NCI-H526 (cell line): ENCODE measurements at regions not wholly inside any gene's neighbourhood (a gene's known extent, or its start where the extent isn't known, plus 50 kb on each side); places are given as distances from the start of the nearest gene placed in this dataset.
"Not testable (repeated sequence)": the region's sequence is repeated elsewhere in the genome, so short reads cannot be mapped to it uniquely, and the experiment has no call there.

Source experiments
- DNase-seq, 2 experiments: peaks; one replicate each; lab custom pipeline; 2025; lab: John Stamatoyannopoulos, UW

- no peak for DNase-seq
Observed at GRCh38 chr7:85424298-85424697, 237.4 kb upstream of the SEMA3D start.

- DNase-seq: no peak
Observed at GRCh38 chr7:85423209-85423895, 236.5 kb upstream of the SEMA3D start.

- no peak for DNase-seq
Observed at GRCh38 chr7:85415743-85416142, 228.9 kb upstream of the SEMA3D start.

- no peak for DNase-seq
Observed at GRCh38 chr7:85413718-85414117, 226.9 kb upstream of the SEMA3D start.

- no peak for DNase-seq
Observed at GRCh38 chr7:85412912-85413311, 226.1 kb upstream of the SEMA3D start.

- DNase-seq: no peak
Observed at GRCh38 chr7:85407391-85407790, 220.5 kb upstream of the SEMA3D start.

GRCh38 chr7:85405016-85405902, 218.4 kb upstream of the SEMA3D start:
- DNase-seq: no peak

- no peak for DNase-seq
Observed at GRCh38 chr7:85396676-85397075, 209.8 kb upstream of the SEMA3D start.

GRCh38 chr7:85392789-85393188, 205.9 kb upstream of the SEMA3D start:
- no peak for DNase-seq

GRCh38 chr7:85392326-85392725, 205.5 kb upstream of the SEMA3D start:
- no peak for DNase-seq

GRCh38 chr7:85386460-85386859, 199.6 kb upstream of the SEMA3D start:
- no peak for DNase-seq

- DNase-seq: no peak
Observed at GRCh38 chr7:85384392-85384791, 197.5 kb upstream of the SEMA3D start.

GRCh38 chr7:85381212-85381611, 194.4 kb upstream of the SEMA3D start:
- no peak for DNase-seq

- DNase-seq: no peak
Observed at GRCh38 chr7:85376589-85376988, 189.7 kb upstream of the SEMA3D start.

- no peak for DNase-seq
Observed at GRCh38 chr7:85356916-85357315, 170.1 kb upstream of the SEMA3D start.

GRCh38 chr7:85343484-85343883, 156.6 kb upstream of the SEMA3D start:
- no peak for DNase-seq

GRCh38 chr7:85342781-85343180, 155.9 kb upstream of the SEMA3D start:
- no peak for DNase-seq

GRCh38 chr7:85341973-85342372, 155.1 kb upstream of the SEMA3D start:
- DNase-seq: no peak

- no peak for DNase-seq
Observed at GRCh38 chr7:85341121-85341520, 154.3 kb upstream of the SEMA3D start.

- no peak for DNase-seq
Observed at GRCh38 chr7:85336086-85336485, 149.2 kb upstream of the SEMA3D start.

GRCh38 chr7:85335113-85335512, 148.3 kb upstream of the SEMA3D start:
- not testable (repeated sequence) for DNase-seq

- no peak for DNase-seq
Observed at GRCh38 chr7:85328456-85328998, 141.7 kb upstream of the SEMA3D start.
